Transverse colon (tissue), 3 donors: ENCODE measurements at regions not wholly inside any gene's neighbourhood (a gene's known extent, or its start where the extent isn't known, plus 50 kb on each side); places are given as distances from the start of the nearest gene placed in this dataset.

ENCODE experiments used
- CTCF ChIP-seq, 5 experiments: fragments of 200-600 bp in 3 of 5; fragments of 450-650 bp in 2 of 5; sonication (generic) in 3 of 5; IDR thresholded peaks; 1 replicate in 2 of 5; 2 replicates in 3 of 5; pipeline ENCODE4 v1.5.1; 2016 to 2017; ENCODE audit warnings: antibody characterized with exemption in 5 of 5, inconsistent platforms in 3 of 5, mild to moderate bottlenecking in 2 of 5, moderate library complexity in 1 of 5
- POLR2A ChIP-seq: fragments of 450-650 bp; IDR thresholded peaks from one replicate; pipeline ENCODE4 v1.6.1; 2016; ENCODE audit warnings: antibody characterized with exemption, mild to moderate bottlenecking, moderate library complexity

GRCh38 chr2:226339616-226340015 lies 460.0 kb downstream of the IRS1 start:
- no peak for TF ChIP-seq CTCF (IDR thresholded peaks at IDR 0.05)
- no peak for TF ChIP-seq POLR2A
